Skeletal muscle satellite cell (primary cell): ENCODE measurements at regions not wholly inside any gene's neighbourhood (a gene's known extent, or its start where the extent isn't known, plus 50 kb on each side); places are given as distances from the start of the nearest gene placed in this dataset.
"Not testable (repeated sequence)": the region's sequence is repeated elsewhere in the genome, so short reads cannot be mapped to it uniquely, and the experiment has no call there.

Experiments
- H3K27me3 ChIP-seq: 2 replicates; pipeline ENCODE4 v1.7.0; 2013; ENCODE audit warnings: low read length; ENCODE audit not compliant: control insufficient read depth, insufficient read depth
- H3K36me3 ChIP-seq: 2 replicates; pipeline ENCODE4 v1.7.0; 2013; ENCODE audit warnings: mild to moderate bottlenecking, control low read depth, low read length; ENCODE audit not compliant: insufficient read depth
- H3K4me1 ChIP-seq: 2 replicates; pipeline ENCODE4 v1.7.0; 2013; ENCODE audit warnings: low read length; ENCODE audit not compliant: control insufficient read depth, insufficient read depth
- H3K4me2 ChIP-seq: 2 replicates; pipeline ENCODE4 v1.7.0; 2013; ENCODE audit warnings: mild to moderate bottlenecking, low read length
- H3K4me3 ChIP-seq: 2 replicates; pipeline ENCODE4 v1.7.0; 2013; ENCODE audit warnings: low read length
- H3K9ac ChIP-seq: 2 replicates; pipeline ENCODE4 v1.7.0; 2013; ENCODE audit warnings: mild to moderate bottlenecking, low read depth, low read length, moderate library complexity
- H3K9me3 ChIP-seq: replicated peaks from 2 replicates; pipeline ENCODE4 v1.7.0; 2013; ENCODE audit warnings: mild to moderate bottlenecking, control low read depth, low read length

GRCh38 chr7:79977481-79977880, 157.2 kb upstream of the GNAI1 start:
- no peaks in the 10 kb centered on the region for H3K27me3 ChIP-seq
- H3K9ac ChIP-seq = no peak overlapping the region
- H3K4me1 ChIP-seq = peaks cover 43% of the 10 kb centered on the region
- H3K4me3 ChIP-seq = no peak overlapping the region
- no peaks in the 10 kb centered on the region for H3K36me3 ChIP-seq
- no peaks in the 10 kb centered on the region for H3K9me3 ChIP-seq
- no peak overlapping the region for H3K4me2 ChIP-seq

GRCh38 chr7:79976711-79977020, 158.0 kb upstream of the GNAI1 start:
- H3K4me3 ChIP-seq, H3K27me3 ChIP-seq, H3K9me3 ChIP-seq, H3K36me3 ChIP-seq, H3K4me2 ChIP-seq, H3K9ac ChIP-seq: not testable (repeated sequence)
- H3K4me1 ChIP-seq = peaks cover 35% of the 10 kb centered on the region

GRCh38 chr7:79975986-79976710, 158.5 kb upstream of the GNAI1 start:
- not testable (repeated sequence) for H3K9me3 ChIP-seq, H3K27me3 ChIP-seq, H3K4me2 ChIP-seq, H3K4me3 ChIP-seq, H3K36me3 ChIP-seq, H3K9ac ChIP-seq
- peaks cover 30% of the 10 kb centered on the region for H3K4me1 ChIP-seq

- no peak overlapping the region for H3K4me2 ChIP-seq
- H3K36me3 ChIP-seq = no peaks in the 10 kb centered on the region
- no peak overlapping the region for H3K9ac ChIP-seq
- H3K4me1 ChIP-seq = peaks cover 4% of the 10 kb centered on the region
- H3K27me3 ChIP-seq = no peaks in the 10 kb centered on the region
- H3K9me3 ChIP-seq = no peaks in the 10 kb centered on the region
- H3K4me3 ChIP-seq = no peak overlapping the region
These were observed 161.2 kb upstream of the GNAI1 start for GRCh38 chr7:79973455-79973854.

- H3K4me3 ChIP-seq = no peak overlapping the region
- no peaks in the 10 kb centered on the region for H3K36me3 ChIP-seq
- H3K9me3 ChIP-seq = no peaks in the 10 kb centered on the region
- no peaks in the 10 kb centered on the region for H3K4me1 ChIP-seq
- no peaks in the 10 kb centered on the region for H3K27me3 ChIP-seq
- no peak overlapping the region for H3K9ac ChIP-seq
- H3K4me2 ChIP-seq = no peak overlapping the region
These were observed 163.6 kb upstream of the GNAI1 start for GRCh38 chr7:79971058-79971457.

- Histone ChIP-seq H3K36me3 (no peaks in the 10 kb centered on the region), H3K9me3 (no peaks in the 10 kb centered on the region), H3K27me3 (no peaks in the 10 kb centered on the region), H3K4me1 (no peaks in the 10 kb centered on the region), H3K9ac (no peak overlapping the region), H3K4me3 (no peak overlapping the region), H3K4me2 (no peak overlapping the region)
These were observed 165.7 kb upstream of the GNAI1 start for GRCh38 chr7:79968894-79969293.

GRCh38 chr7:79968077-79968648, 166.5 kb upstream of the GNAI1 start:
- no peak overlapping the region for H3K4me3 ChIP-seq
- H3K4me1 ChIP-seq = no peaks in the 10 kb centered on the region
- no peak overlapping the region for H3K4me2 ChIP-seq
- H3K27me3 ChIP-seq = no peaks in the 10 kb centered on the region
- H3K9ac ChIP-seq = no peak overlapping the region
- H3K9me3 ChIP-seq = no peaks in the 10 kb centered on the region
- H3K36me3 ChIP-seq = no peaks in the 10 kb centered on the region

- H3K27me3 ChIP-seq = no peaks in the 10 kb centered on the region
- no peaks in the 10 kb centered on the region for H3K9me3 ChIP-seq
- no peak overlapping the region for H3K4me3 ChIP-seq
- H3K4me1 ChIP-seq = no peaks in the 10 kb centered on the region
- H3K9ac ChIP-seq = no peak overlapping the region
- no peak overlapping the region for H3K4me2 ChIP-seq
- no peaks in the 10 kb centered on the region for H3K36me3 ChIP-seq
These were observed 168.7 kb upstream of the GNAI1 start for GRCh38 chr7:79965946-79966345.

GRCh38 chr7:79964463-79964862, 170.2 kb upstream of the GNAI1 start:
- Histone ChIP-seq H3K9ac (no peak overlapping the region), H3K27me3 (no peaks in the 10 kb centered on the region), H3K36me3 (no peaks in the 10 kb centered on the region), H3K4me1 (no peaks in the 10 kb centered on the region), H3K9me3 (no peaks in the 10 kb centered on the region), H3K4me2 (no peak overlapping the region), H3K4me3 (no peak overlapping the region)

- Histone ChIP-seq H3K4me3 (no peak overlapping the region), H3K9me3 (no peaks in the 10 kb centered on the region), H3K4me2 (no peak overlapping the region), H3K9ac (no peak overlapping the region), H3K4me1 (no peaks in the 10 kb centered on the region), H3K27me3 (no peaks in the 10 kb centered on the region), H3K36me3 (no peaks in the 10 kb centered on the region)
These were observed 181.5 kb upstream of the GNAI1 start for GRCh38 chr7:79953130-79953529.

- no peak overlapping the region for H3K4me2 ChIP-seq
- H3K4me3 ChIP-seq = no peak overlapping the region
- no peaks in the 10 kb centered on the region for H3K4me1 ChIP-seq
- no peaks in the 10 kb centered on the region for H3K9me3 ChIP-seq
- no peaks in the 10 kb centered on the region for H3K36me3 ChIP-seq
- no peaks in the 10 kb centered on the region for H3K27me3 ChIP-seq
- H3K9ac ChIP-seq = no peak overlapping the region
These were observed 182.2 kb upstream of the GNAI1 start for GRCh38 chr7:79952399-79952798.

GRCh38 chr7:79951415-79951814, 183.2 kb upstream of the GNAI1 start:
- Histone ChIP-seq H3K4me3 (no peak overlapping the region), H3K9me3 (no peaks in the 10 kb centered on the region), H3K27me3 (no peaks in the 10 kb centered on the region), H3K4me1 (no peaks in the 10 kb centered on the region), H3K36me3 (no peaks in the 10 kb centered on the region), H3K4me2 (no peak overlapping the region), H3K9ac (no peak overlapping the region)
